ENCODE measurements at regions not wholly inside any gene's neighbourhood (a gene's known extent, or its start where the extent isn't known, plus 50 kb on each side); places are given as distances from the start of the nearest gene placed in this dataset.

DNA sequence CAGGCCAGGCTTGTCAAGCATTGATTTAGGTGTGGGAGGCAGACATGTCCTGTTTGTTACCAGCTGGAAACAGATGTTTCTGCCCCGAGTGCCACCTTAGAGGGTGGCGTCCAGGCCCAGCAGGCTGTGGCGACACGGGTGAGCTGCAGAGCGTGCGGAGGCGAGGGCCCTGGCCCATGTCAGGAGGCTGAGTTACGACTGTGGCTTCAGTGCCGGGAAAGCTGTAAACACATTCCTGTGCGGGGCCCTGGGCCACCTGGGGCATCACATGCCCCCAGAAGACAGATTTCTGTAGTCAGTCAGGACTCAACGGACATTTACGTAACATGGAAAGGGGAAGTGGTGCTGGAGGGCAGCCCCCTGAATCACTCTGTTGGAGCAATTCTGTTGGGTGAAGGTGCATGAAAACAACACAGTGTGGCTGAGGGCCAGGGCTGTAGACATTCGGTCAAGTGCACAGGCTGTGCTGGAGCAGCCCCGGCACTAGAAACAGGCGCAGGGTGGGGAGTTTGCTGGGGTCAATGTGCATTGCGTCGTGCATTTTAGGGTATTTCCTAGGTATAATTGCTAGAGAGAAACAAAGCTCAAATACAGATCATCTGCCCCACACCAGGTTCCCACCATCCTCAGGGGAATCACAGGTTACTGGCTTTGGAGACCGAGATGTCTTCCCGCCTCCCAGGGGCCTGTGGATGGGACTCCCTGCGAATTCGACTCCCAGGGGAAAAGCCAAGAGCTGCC is 291.8 kb downstream of the TMEM121 start:
- TF ChIP-seq RARB (CRISPR knock-in tag; IDR thresholded peaks at IDR 0.05): no peak
- no peak for TF ChIP-seq SNAI2 (CRISPR knock-in tag; IDR thresholded peaks at IDR 0.05)
- no peak for TF ChIP-seq TOX (CRISPR knock-in tag; IDR thresholded peaks at IDR 0.05; ENCODE audit: borderline replicate concordance)
- no peak for TF ChIP-seq PPARA (CRISPR knock-in tag; IDR thresholded peaks at IDR 0.05; ENCODE audit: borderline replicate concordance)
- TF ChIP-seq BACH2 (CRISPR knock-in tag; IDR thresholded peaks at IDR 0.05; ENCODE audit: borderline replicate concordance): no peak
- TF ChIP-seq ZFP3 (CRISPR knock-in tag; IDR thresholded peaks at IDR 0.05): no peak
- TF ChIP-seq GLIS3 (CRISPR knock-in tag; IDR thresholded peaks at IDR 0.05): no peak
- no peak for TF ChIP-seq ZFP30 (CRISPR knock-in tag; IDR thresholded peaks at IDR 0.05)
- TF ChIP-seq, protein P1, sequence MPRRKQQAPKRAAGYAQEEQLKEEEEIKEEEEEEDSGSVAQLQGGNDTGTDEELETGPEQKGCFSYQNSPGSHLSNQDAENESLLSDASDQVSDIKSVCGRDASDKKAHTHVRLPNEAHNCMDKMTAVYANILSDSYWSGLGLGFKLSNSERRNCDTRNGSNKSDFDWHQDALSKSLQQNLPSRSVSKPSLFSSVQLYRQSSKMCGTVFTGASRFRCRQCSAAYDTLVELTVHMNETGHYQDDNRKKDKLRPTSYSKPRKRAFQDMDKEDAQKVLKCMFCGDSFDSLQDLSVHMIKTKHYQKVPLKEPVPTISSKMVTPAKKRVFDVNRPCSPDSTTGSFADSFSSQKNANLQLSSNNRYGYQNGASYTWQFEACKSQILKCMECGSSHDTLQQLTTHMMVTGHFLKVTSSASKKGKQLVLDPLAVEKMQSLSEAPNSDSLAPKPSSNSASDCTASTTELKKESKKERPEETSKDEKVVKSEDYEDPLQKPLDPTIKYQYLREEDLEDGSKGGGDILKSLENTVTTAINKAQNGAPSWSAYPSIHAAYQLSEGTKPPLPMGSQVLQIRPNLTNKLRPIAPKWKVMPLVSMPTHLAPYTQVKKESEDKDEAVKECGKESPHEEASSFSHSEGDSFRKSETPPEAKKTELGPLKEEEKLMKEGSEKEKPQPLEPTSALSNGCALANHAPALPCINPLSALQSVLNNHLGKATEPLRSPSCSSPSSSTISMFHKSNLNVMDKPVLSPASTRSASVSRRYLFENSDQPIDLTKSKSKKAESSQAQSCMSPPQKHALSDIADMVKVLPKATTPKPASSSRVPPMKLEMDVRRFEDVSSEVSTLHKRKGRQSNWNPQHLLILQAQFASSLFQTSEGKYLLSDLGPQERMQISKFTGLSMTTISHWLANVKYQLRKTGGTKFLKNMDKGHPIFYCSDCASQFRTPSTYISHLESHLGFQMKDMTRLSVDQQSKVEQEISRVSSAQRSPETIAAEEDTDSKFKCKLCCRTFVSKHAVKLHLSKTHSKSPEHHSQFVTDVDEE (CRISPR knock-in tag; IDR thresholded peaks at IDR 0.05): no peak
- no peak for ATAC-seq

DNA sequence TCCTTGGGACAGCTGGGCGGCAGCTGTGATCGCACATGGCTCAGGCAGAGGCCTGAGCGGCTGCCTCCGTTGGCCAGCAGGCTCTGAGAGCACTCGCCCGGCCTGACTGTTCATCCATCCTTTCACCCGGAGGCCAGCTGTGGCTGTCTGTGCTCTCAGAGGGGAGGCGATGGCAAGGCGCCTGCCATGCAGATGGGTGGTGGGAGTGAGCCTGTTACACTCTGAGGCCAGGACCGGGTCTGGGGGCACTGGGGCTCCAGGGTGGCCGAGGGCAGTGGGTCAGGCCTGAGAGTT is 292.3 kb downstream of the TMEM121 start:
- ATAC-seq: no peak
- TF ChIP-seq ARNTL (CRISPR knock-in tag; IDR thresholded peaks at IDR 0.05; ENCODE audit: borderline replicate concordance, low read depth) (no peak), TCF4 (CRISPR knock-in tag; IDR thresholded peaks at IDR 0.05; ENCODE audit: borderline replicate concordance) (peak; percentile 15; the same call in 1 of the 2 replicates), CSDC2 (CRISPR knock-in tag; IDR thresholded peaks at IDR 0.05) (no peak)
- TF ChIP-seq, protein P2, sequence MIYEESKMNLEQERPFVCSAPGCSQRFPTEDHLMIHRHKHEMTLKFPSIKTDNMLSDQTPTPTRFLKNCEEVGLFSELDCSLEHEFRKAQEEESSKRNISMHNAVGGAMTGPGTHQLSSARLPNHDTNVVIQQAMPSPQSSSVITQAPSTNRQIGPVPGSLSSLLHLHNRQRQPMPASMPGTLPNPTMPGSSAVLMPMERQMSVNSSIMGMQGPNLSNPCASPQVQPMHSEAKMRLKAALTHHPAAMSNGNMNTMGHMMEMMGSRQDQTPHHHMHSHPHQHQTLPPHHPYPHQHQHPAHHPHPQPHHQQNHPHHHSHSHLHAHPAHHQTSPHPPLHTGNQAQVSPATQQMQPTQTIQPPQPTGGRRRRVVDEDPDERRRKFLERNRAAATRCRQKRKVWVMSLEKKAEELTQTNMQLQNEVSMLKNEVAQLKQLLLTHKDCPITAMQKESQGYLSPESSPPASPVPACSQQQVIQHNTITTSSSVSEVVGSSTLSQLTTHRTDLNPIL (CRISPR knock-in tag; IDR thresholded peaks at IDR 0.05; ENCODE audit: low read depth): no peak

DNA sequence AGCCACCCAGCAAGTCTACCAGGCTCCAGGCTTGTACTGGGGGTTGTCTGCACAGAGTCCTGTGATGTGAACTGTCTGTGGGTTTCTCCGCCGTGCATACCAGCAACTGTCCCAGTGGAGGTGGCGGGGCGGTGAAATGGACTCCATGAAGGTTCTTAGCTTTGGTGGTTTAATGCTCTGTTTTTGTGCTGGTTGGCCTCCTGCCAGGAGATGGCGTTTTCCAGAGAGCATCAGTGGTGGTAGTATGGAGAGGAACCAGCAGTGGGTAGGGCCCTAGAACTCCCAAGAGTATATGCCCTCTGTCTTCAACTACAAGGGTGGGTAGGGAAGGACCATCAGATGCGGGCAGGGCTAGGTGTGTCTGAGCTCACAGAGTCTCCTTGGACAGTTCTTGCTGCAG is 303.8 kb downstream of the TMEM121 start:
- no peak for ATAC-seq
- TF ChIP-seq ISL1 (CRISPR knock-in tag; IDR thresholded peaks at IDR 0.05): no peak
- TF ChIP-seq ESRRG (CRISPR knock-in tag; IDR thresholded peaks at IDR 0.05): no peak
- no peak for TF ChIP-seq BACH2 (CRISPR knock-in tag; IDR thresholded peaks at IDR 0.05; ENCODE audit: borderline replicate concordance)
- TF ChIP-seq GLIS3 (CRISPR knock-in tag; IDR thresholded peaks at IDR 0.05): no peak
- no peak for TF ChIP-seq RARB (CRISPR knock-in tag; IDR thresholded peaks at IDR 0.05)
- TF ChIP-seq ZNF70 (CRISPR knock-in tag; IDR thresholded peaks at IDR 0.05): no peak
- TF ChIP-seq, protein P3, sequence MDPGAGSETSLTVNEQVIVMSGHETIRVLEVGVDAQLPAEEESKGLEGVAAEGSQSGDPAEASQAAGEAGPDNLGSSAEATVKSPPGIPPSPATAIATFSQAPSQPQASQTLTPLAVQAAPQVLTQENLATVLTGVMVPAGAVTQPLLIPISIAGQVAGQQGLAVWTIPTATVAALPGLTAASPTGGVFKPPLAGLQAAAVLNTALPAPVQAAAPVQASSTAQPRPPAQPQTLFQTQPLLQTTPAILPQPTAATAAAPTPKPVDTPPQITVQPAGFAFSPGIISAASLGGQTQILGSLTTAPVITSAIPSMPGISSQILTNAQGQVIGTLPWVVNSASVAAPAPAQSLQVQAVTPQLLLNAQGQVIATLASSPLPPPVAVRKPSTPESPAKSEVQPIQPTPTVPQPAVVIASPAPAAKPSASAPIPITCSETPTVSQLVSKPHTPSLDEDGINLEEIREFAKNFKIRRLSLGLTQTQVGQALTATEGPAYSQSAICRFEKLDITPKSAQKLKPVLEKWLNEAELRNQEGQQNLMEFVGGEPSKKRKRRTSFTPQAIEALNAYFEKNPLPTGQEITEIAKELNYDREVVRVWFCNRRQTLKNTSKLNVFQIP (CRISPR knock-in tag; IDR thresholded peaks at IDR 0.05; ENCODE audit: borderline replicate concordance, low read depth): no peak
- TF ChIP-seq, protein P4, sequence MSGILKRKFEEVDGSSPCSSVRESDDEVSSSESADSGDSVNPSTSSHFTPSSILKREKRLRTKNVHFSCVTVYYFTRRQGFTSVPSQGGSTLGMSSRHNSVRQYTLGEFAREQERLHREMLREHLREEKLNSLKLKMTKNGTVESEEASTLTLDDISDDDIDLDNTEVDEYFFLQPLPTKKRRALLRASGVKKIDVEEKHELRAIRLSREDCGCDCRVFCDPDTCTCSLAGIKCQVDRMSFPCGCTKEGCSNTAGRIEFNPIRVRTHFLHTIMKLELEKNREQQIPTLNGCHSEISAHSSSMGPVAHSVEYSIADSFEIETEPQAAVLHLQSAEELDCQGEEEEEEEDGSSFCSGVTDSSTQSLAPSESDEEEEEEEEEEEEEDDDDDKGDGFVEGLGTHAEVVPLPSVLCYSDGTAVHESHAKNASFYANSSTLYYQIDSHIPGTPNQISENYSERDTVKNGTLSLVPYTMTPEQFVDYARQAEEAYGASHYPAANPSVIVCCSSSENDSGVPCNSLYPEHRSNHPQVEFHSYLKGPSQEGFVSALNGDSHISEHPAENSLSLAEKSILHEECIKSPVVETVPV (CRISPR knock-in tag; IDR thresholded peaks at IDR 0.05): no peak
- no peak for TF ChIP-seq ZNF565 (CRISPR knock-in tag; conservative IDR thresholded peaks at IDR 0.05; ENCODE audit: low read depth)
- no peak for TF ChIP-seq TCF4 (CRISPR knock-in tag; IDR thresholded peaks at IDR 0.05; ENCODE audit: borderline replicate concordance)
- TF ChIP-seq ZFP3 (CRISPR knock-in tag; IDR thresholded peaks at IDR 0.05): no peak
- TF ChIP-seq, protein P1 (CRISPR knock-in tag; IDR thresholded peaks at IDR 0.05): no peak
- TF ChIP-seq ARNTL (CRISPR knock-in tag; IDR thresholded peaks at IDR 0.05; ENCODE audit: borderline replicate concordance, low read depth): no peak
- TF ChIP-seq ZNF8 (CRISPR knock-in tag; IDR thresholded peaks at IDR 0.05): no peak
- TF ChIP-seq, protein P2 (CRISPR knock-in tag; IDR thresholded peaks at IDR 0.05; ENCODE audit: low read depth): no peak
- no peak for TF ChIP-seq PPARA (CRISPR knock-in tag; IDR thresholded peaks at IDR 0.05; ENCODE audit: borderline replicate concordance)
- TF ChIP-seq ZC3H10 (CRISPR knock-in tag; IDR thresholded peaks at IDR 0.05): no peak
